ENCODE measurements at regions not wholly inside any gene's neighbourhood (a gene's known extent, or its start where the extent isn't known, plus 50 kb on each side); places are given as distances from the start of the nearest gene placed in this dataset.

- Histone ChIP-seq H3K27me3 (ENCODE audit: control insufficient read depth, insufficient read depth, low read length, poor library complexity, severe bottlenecking) (no peaks in the 10 kb centered on the region), H3K4me1 (ENCODE audit: control insufficient read depth, insufficient read depth, low read length) (no peaks in the 10 kb centered on the region), H3K27ac (ENCODE audit: low read depth, low read length) (no peak overlapping the region), H3K9ac (ENCODE audit: extremely low read depth, low read length, poor library complexity, severe bottlenecking) (no peak overlapping the region), H3K4me3 (ENCODE audit: low read length) (no peak overlapping the region), H3K9me3 (ENCODE audit: control insufficient read depth, low read length) (no peaks in the 10 kb centered on the region), H3K36me3 (ENCODE audit: control insufficient read depth, insufficient read depth, low read length) (no peaks in the 10 kb centered on the region)
- Mint-ChIP-seq H3K9me3 (no peaks in the 10 kb centered on the region), H3K4me1 (no peaks in the 10 kb centered on the region), H3K36me3 (ENCODE audit: low read depth) (no peaks in the 10 kb centered on the region), H3K27ac (no peak overlapping the region), H3K4me3 (no peak overlapping the region), H3K27me3 (ENCODE audit: insufficient read depth) (no peaks in the 10 kb centered on the region)
- no peak for DNase-seq
- no peak for TF ChIP-seq CTCF (conservative IDR thresholded peaks at IDR 0.05)
- WGBS, 2 experiments (ENCODE audit: insufficient coverage in 1 of 2, insufficient read length in 1 of 2), result 90 to 96% methylated on average over 3 to 8 of the region's 8 CpGs
These were observed 98.0 kb upstream of the RORA start for GRCh38 chr15:61327019-61327631.

- Histone ChIP-seq H3K4me1 (ENCODE audit: control insufficient read depth, insufficient read depth, low read length) (no peaks in the 10 kb centered on the region), H3K27me3 (ENCODE audit: control insufficient read depth, insufficient read depth, low read length, poor library complexity, severe bottlenecking) (no peaks in the 10 kb centered on the region), H3K9me3 (ENCODE audit: control insufficient read depth, low read length) (no peaks in the 10 kb centered on the region), H3K4me3 (ENCODE audit: low read length) (no peak overlapping the region), H3K36me3 (ENCODE audit: control insufficient read depth, insufficient read depth, low read length) (no peaks in the 10 kb centered on the region), H3K9ac (ENCODE audit: extremely low read depth, low read length, poor library complexity, severe bottlenecking) (no peak overlapping the region), H3K27ac (ENCODE audit: low read depth, low read length) (no peak overlapping the region)
- H3K4me1 Mint-ChIP-seq, result no peaks in the 10 kb centered on the region
- H3K27ac Mint-ChIP-seq, result no peak overlapping the region
- peaks cover 12% of the 10 kb centered on the region for H3K9me3 Mint-ChIP-seq
- TF ChIP-seq CTCF (conservative IDR thresholded peaks at IDR 0.05), result no peak
- DNase-seq, result no peak
- H3K36me3 Mint-ChIP-seq (ENCODE audit: low read depth), result no peaks in the 10 kb centered on the region
- H3K27me3 Mint-ChIP-seq (ENCODE audit: insufficient read depth), result no peaks in the 10 kb centered on the region
- no peak overlapping the region for H3K4me3 Mint-ChIP-seq
- WGBS, 2 experiments (ENCODE audit: insufficient coverage in 1 of 2, insufficient read length in 1 of 2), result 82 to 100% methylated on average over 1 to 2 of the region's 2 CpGs
These were observed 90.8 kb upstream of the RORA start for GRCh38 chr15:61319892-61320291.

- no peak overlapping the region for H3K27ac ChIP-seq (ENCODE audit: low read depth, low read length)
- no peaks in the 10 kb centered on the region for H3K9me3 ChIP-seq (ENCODE audit: control insufficient read depth, low read length)
- 93 to 97% methylated on average over 5 to 7 of the region's 7 CpGs for WGBS, 2 experiments (ENCODE audit: insufficient coverage in 1 of 2, insufficient read length in 1 of 2)
- Mint-ChIP-seq H3K27me3 (ENCODE audit: insufficient read depth) (no peaks in the 10 kb centered on the region), H3K4me3 (no peak overlapping the region), H3K27ac (no peak overlapping the region), H3K9me3 (peaks cover 12% of the 10 kb centered on the region), H3K36me3 (ENCODE audit: low read depth) (no peaks in the 10 kb centered on the region), H3K4me1 (peaks cover 2% of the 10 kb centered on the region)
- no peaks in the 10 kb centered on the region for H3K27me3 ChIP-seq (ENCODE audit: control insufficient read depth, insufficient read depth, low read length, poor library complexity, severe bottlenecking)
- H3K4me3 ChIP-seq (ENCODE audit: low read length), result no peak overlapping the region
- H3K36me3 ChIP-seq (ENCODE audit: control insufficient read depth, insufficient read depth, low read length), result no peaks in the 10 kb centered on the region
- no peak for DNase-seq
- TF ChIP-seq CTCF (conservative IDR thresholded peaks at IDR 0.05), result no peak
- no peak overlapping the region for H3K9ac ChIP-seq (ENCODE audit: extremely low read depth, low read length, poor library complexity, severe bottlenecking)
- H3K4me1 ChIP-seq (ENCODE audit: control insufficient read depth, insufficient read depth, low read length), result peaks cover 3% of the 10 kb centered on the region
These were observed 89.9 kb upstream of the RORA start for GRCh38 chr15:61318802-61319525.

Measured in endodermal cell (in vitro differentiated cells).